Fibroblast of lung (primary cell): ENCODE measurements at regions not wholly inside any gene's neighbourhood (a gene's known extent, or its start where the extent isn't known, plus 50 kb on each side); places are given as distances from the start of the nearest gene placed in this dataset.

ENCODE experiments used
- DNase-seq, 2 donors: peaks; one replicate each; pipeline versions ENCODE4 v3.0.0 to v3.0.0-alpha.2; 2010; ENCODE audit warnings: low read depth in 2 of 2
- H2AFZ ChIP-seq: 2 replicates; pipeline ENCODE4 v1.5.1; 2012; ENCODE audit warnings: low read length, control low read depth, inconsistent platforms
- H3K27ac ChIP-seq: 2 replicates; pipeline ENCODE4 v1.5.1; 2011; ENCODE audit warnings: low read length, control low read depth; ENCODE audit not compliant: insufficient read depth
- H3K27me3 ChIP-seq: 2 replicates; pipeline ENCODE4 v1.5.1; 2011; ENCODE audit warnings: mild to moderate bottlenecking, low read length; ENCODE audit not compliant: control insufficient read depth, insufficient read depth
- H3K36me3 ChIP-seq: 2 replicates; pipeline ENCODE4 v1.5.1; 2011; ENCODE audit warnings: low read length; ENCODE audit not compliant: control insufficient read depth, insufficient read depth
- H3K4me1 ChIP-seq: 2 replicates; pipeline ENCODE4 v1.5.1; 2011; ENCODE audit warnings: low read length; ENCODE audit not compliant: control insufficient read depth, insufficient read depth; ENCODE audit errors: extremely low read depth
- H3K4me2 ChIP-seq: 2 replicates; pipeline ENCODE4 v1.5.1; 2011; ENCODE audit warnings: low read length, control low read depth; ENCODE audit not compliant: insufficient read depth; ENCODE audit errors: extremely low read depth
- H3K4me3 ChIP-seq, 4 experiments: fragments of 200-600 bp in 1 of 4; sonication (generic) in 1 of 4; replicated peaks in 1 of 4; 2 replicates each; pipeline ENCODE4 v1.5.1; 2011 to 2016; ENCODE audit warnings: low read length in 4 of 4, low read depth in 3 of 4, mild to moderate bottlenecking in 3 of 4, control low read depth in 2 of 4, inconsistent platforms in 1 of 4, mixed read lengths in 1 of 4; ENCODE audit not compliant: insufficient read depth in 1 of 4; ENCODE audit errors: control extremely low read depth in 1 of 4
- H3K79me2 ChIP-seq: 2 replicates; pipeline ENCODE4 v1.5.1; 2012; ENCODE audit warnings: mild to moderate bottlenecking, low read length, inconsistent platforms; ENCODE audit not compliant: control insufficient read depth, insufficient read depth
- H3K9ac ChIP-seq: 2 replicates; pipeline ENCODE4 v1.5.1; 2011; ENCODE audit warnings: mild to moderate bottlenecking, low read length, control low read depth; ENCODE audit not compliant: insufficient read depth
- H3K9me3 ChIP-seq: 2 replicates; pipeline ENCODE4 v1.5.1; 2012; ENCODE audit warnings: low read depth, low read length; ENCODE audit not compliant: control insufficient read depth, insufficient read depth
- H4K20me1 ChIP-seq: 2 replicates; pipeline ENCODE4 v1.5.1; 2011; ENCODE audit warnings: low read length; ENCODE audit not compliant: control insufficient read depth, insufficient read depth; ENCODE audit errors: extremely low read depth
- EZH2 ChIP-seq: IDR thresholded peaks from 2 replicates; pipeline ENCODE4 v1.5.1; 2012; ENCODE audit warnings: low read length, control low read depth, mild to moderate bottlenecking; ENCODE audit errors: missing control alignments
- TF ChIP-seq, protein P1 (sequence below), 2 donors: IDR thresholded peaks in 1 of 2; conservative IDR thresholded peaks in 1 of 2; 1 replicate in 1 of 2; 2 replicates in 1 of 2; pipeline ENCODE4 v1.5.1; 2011 to 2012; ENCODE audit warnings: low read length in 2 of 2, control low read depth in 1 of 2, inconsistent platforms in 1 of 2, low read depth in 1 of 2, mild to moderate bottlenecking in 1 of 2

DNA sequence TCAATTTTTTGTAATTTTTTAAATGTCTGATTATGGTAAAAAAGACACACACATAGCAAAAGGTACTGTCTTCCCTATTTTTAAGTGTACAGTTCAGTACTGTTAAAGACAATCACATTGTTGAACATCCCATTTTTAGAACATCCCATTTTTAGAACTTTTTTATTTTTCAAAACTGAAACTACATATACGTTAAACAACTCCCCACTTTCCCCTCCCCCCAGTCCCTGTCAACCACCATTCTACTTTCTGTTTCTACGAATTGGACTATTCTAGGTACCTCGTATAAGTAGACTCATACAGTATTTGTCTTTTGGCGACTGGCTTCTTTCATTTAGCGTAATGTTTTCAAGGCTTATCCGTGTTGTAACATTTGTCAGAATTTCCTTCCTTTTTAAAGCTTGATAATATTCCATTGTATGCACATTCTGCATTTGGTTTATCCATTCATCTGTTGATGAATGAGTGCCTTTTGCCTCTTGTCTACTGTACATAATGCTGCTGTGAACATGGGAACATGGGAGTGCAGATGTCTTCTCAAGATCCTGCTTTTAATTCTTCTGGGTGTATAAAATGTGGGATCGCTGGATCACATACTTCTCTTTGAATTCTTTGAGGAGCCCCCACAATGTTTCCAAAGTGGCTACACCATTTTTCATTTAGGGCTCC, 154.0 kb downstream of the PIK3R1 start:
- DNase-seq, result no peak
- H3K79me2 ChIP-seq, result no peaks in the 10 kb centered on the region
- H3K27me3 ChIP-seq, result no peaks in the 10 kb centered on the region
- H4K20me1 ChIP-seq, result no peaks in the 10 kb centered on the region
- H3K4me1 ChIP-seq, result no peaks in the 10 kb centered on the region
- no peak overlapping the region for H3K4me2 ChIP-seq
- H3K9me3 ChIP-seq, result no peaks in the 10 kb centered on the region
- no peak overlapping the region for H3K9ac ChIP-seq
- TF ChIP-seq, protein P1, sequence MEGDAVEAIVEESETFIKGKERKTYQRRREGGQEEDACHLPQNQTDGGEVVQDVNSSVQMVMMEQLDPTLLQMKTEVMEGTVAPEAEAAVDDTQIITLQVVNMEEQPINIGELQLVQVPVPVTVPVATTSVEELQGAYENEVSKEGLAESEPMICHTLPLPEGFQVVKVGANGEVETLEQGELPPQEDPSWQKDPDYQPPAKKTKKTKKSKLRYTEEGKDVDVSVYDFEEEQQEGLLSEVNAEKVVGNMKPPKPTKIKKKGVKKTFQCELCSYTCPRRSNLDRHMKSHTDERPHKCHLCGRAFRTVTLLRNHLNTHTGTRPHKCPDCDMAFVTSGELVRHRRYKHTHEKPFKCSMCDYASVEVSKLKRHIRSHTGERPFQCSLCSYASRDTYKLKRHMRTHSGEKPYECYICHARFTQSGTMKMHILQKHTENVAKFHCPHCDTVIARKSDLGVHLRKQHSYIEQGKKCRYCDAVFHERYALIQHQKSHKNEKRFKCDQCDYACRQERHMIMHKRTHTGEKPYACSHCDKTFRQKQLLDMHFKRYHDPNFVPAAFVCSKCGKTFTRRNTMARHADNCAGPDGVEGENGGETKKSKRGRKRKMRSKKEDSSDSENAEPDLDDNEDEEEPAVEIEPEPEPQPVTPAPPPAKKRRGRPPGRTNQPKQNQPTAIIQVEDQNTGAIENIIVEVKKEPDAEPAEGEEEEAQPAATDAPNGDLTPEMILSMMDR (conservative IDR thresholded peaks at IDR 0.05 in 1 of 2, IDR thresholded peaks at IDR 0.05 in 1 of 2; ENCODE audit: low read depth in 1 of 2, low read length in 2 of 2), result no peak
- TF ChIP-seq EZH2, result no peak
- no peak overlapping the region for H3K27ac ChIP-seq
- no peak overlapping the region for H3K4me3 ChIP-seq
- H3K36me3 ChIP-seq, result no peaks in the 10 kb centered on the region
- no peak overlapping the region for H2AFZ ChIP-seq

DNA sequence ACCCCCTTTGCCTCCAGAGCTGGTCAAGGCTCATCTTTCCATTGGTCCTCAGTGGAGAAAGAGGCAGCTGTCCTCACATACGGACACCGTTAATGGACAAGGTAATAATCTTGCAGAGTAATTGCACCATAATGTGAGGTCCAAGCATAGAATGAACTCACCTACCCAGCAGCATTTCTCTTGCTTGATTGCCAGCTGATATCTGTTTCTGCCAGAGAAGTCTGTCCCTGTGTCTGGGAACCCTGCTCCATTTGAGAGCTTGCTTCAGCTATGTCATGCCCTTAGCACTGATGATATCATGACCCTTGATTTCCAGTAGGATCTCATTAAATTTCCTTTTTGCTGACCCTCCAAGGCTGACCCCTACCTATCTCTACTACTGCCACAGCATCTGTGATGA, 154.6 kb downstream of the PIK3R1 start:
- Histone ChIP-seq H3K36me3 (no peaks in the 10 kb centered on the region), H3K9ac (no peak overlapping the region), H2AFZ (no peak overlapping the region), H3K9me3 (no peaks in the 10 kb centered on the region), H4K20me1 (no peaks in the 10 kb centered on the region), H3K27ac (no peak overlapping the region), H3K27me3 (no peaks in the 10 kb centered on the region), H3K79me2 (no peaks in the 10 kb centered on the region), H3K4me3 (no peak overlapping the region), H3K4me2 (no peak overlapping the region), H3K4me1 (no peaks in the 10 kb centered on the region)
- no peak for TF ChIP-seq EZH2
- TF ChIP-seq, protein P1 (conservative IDR thresholded peaks at IDR 0.05 in 1 of 2, IDR thresholded peaks at IDR 0.05 in 1 of 2; ENCODE audit: low read depth in 1 of 2, low read length in 2 of 2), result no peak
- DNase-seq, result no peak

DNA sequence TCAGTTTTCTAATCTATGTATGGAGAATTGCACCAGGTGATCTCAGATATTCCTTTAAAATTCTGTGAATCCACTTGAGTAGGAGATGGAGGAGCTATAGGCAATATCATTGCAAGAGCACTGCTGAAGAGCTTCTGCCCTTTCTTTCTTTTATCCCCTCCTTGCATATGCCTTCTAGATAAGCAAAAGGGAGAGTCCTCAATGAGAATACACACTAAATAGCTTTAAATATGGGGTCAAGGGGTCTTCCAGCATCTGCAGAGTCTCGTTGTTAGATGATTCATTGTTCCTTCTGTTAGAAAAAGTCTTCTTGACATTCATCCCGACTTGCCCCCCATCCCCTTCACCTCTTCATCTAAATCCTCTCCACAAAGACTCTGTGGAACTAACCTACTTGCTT, 156.1 kb downstream of the PIK3R1 start:
- no peaks in the 10 kb centered on the region for H4K20me1 ChIP-seq
- H3K27ac ChIP-seq, result no peak overlapping the region
- no peak overlapping the region for H3K4me2 ChIP-seq
- no peak overlapping the region for H2AFZ ChIP-seq
- H3K79me2 ChIP-seq, result no peaks in the 10 kb centered on the region
- TF ChIP-seq, protein P1 (conservative IDR thresholded peaks at IDR 0.05 in 1 of 2, IDR thresholded peaks at IDR 0.05 in 1 of 2; ENCODE audit: low read depth in 1 of 2, low read length in 2 of 2), result no peak
- TF ChIP-seq EZH2, result no peak
- no peaks in the 10 kb centered on the region for H3K36me3 ChIP-seq
- H3K4me1 ChIP-seq, result no peaks in the 10 kb centered on the region
- H3K9me3 ChIP-seq, result no peaks in the 10 kb centered on the region
- no peak for DNase-seq
- no peaks in the 10 kb centered on the region for H3K27me3 ChIP-seq
- no peak overlapping the region for H3K4me3 ChIP-seq
- no peak overlapping the region for H3K9ac ChIP-seq
